ENCODE measurements at regions not wholly inside any gene's neighbourhood (a gene's known extent, or its start where the extent isn't known, plus 50 kb on each side); places are given as distances from the start of the nearest gene placed in this dataset.

DNA sequence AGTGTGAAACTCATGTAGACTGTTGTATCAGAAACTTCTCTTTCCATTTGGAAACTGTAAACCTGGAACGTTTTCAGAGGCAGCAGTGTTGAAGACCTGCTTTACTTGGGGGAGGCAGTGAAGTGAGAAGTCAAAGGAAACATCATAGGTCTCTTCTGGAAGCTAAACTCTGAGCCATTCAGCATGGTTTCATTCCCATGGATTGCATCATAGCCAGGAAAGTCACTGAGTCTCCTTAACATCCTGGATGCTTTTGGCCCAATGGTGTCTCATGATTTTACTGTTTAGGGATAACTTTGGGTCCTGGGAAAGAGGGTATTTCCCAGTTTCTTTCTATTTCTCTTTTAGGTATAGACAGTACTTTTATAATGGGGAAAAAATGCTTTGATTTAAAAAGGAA, 153.2 kb upstream of the E2F8 start:
- no peak for TF ChIP-seq EZH2phosphoT487 (IDR thresholded peaks at IDR 0.05; ENCODE audit: low read depth)
- TF ChIP-seq, protein P1, sequence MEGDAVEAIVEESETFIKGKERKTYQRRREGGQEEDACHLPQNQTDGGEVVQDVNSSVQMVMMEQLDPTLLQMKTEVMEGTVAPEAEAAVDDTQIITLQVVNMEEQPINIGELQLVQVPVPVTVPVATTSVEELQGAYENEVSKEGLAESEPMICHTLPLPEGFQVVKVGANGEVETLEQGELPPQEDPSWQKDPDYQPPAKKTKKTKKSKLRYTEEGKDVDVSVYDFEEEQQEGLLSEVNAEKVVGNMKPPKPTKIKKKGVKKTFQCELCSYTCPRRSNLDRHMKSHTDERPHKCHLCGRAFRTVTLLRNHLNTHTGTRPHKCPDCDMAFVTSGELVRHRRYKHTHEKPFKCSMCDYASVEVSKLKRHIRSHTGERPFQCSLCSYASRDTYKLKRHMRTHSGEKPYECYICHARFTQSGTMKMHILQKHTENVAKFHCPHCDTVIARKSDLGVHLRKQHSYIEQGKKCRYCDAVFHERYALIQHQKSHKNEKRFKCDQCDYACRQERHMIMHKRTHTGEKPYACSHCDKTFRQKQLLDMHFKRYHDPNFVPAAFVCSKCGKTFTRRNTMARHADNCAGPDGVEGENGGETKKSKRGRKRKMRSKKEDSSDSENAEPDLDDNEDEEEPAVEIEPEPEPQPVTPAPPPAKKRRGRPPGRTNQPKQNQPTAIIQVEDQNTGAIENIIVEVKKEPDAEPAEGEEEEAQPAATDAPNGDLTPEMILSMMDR (IDR thresholded peaks at IDR 0.05; ENCODE audit: low read depth, low read length) = no peak
